ENCODE measurements at regions not wholly inside any gene's neighbourhood (a gene's known extent, or its start where the extent isn't known, plus 50 kb on each side); places are given as distances from the start of the nearest gene placed in this dataset.

DNA sequence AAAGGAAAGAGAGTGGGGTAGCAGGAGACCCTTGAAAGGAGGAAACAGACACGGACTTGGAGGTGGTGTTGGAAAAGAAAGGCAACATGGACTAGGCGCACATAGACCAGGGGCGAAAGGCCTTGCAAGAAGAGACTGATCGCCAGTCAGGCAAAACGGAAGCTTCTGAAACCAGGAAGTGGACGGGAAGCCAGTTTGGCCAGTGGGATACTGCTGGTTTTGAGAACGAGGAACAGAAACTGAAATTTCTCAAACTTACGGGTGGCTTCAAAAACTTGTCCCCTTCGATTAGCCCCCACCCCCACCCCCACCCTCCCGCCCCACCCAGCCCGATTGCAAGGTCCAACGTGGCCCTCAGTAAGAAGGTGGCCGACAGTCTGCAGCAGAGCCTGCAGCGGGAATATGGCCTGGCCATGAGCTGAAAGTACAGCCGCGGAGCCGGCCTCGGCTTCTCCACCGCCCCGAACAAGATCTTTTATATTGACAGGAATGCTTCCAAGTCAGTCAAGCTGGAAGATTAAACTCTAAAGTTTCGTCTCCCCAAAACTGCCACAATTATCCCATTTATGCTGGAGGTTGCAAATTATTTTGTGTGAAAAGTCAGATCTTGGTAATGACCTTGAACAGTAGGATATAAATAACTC lies 364.7 kb downstream of the BCAT1 start:
- Histone ChIP-seq H3K27ac (no peak overlapping the region), H3K4me1 (no peaks in the 10 kb centered on the region), H3K4me3 (no peak overlapping the region), H3K9me3 (peaks cover 0 to 15% (median 9%) of the 10 kb centered on the region in 8 donors), H3K27me3 (replicated peaks in 1 of 7) (no peaks in the 10 kb centered on the region), H3K36me3 (no peaks in the 10 kb centered on the region)
- WGBS, 5 donors: 83 to 85% (median 84%) methylated on average over 20 to 21 of the region's 21 CpGs
- no peak for DNase-seq
- TF ChIP-seq POLR2AphosphoS5 (IDR thresholded peaks at IDR 0.05): no peak
- TF ChIP-seq CTCF (IDR thresholded peaks at IDR 0.05 in 8 of 11, conservative IDR thresholded peaks at IDR 0.05 in 3 of 11): no peak
- no peak for TF ChIP-seq POLR2A (IDR thresholded peaks at IDR 0.05)
- intact Hi-C loops (cut with DNase I; ENCODE audit: low total_unique reads): no loop called here

DNA sequence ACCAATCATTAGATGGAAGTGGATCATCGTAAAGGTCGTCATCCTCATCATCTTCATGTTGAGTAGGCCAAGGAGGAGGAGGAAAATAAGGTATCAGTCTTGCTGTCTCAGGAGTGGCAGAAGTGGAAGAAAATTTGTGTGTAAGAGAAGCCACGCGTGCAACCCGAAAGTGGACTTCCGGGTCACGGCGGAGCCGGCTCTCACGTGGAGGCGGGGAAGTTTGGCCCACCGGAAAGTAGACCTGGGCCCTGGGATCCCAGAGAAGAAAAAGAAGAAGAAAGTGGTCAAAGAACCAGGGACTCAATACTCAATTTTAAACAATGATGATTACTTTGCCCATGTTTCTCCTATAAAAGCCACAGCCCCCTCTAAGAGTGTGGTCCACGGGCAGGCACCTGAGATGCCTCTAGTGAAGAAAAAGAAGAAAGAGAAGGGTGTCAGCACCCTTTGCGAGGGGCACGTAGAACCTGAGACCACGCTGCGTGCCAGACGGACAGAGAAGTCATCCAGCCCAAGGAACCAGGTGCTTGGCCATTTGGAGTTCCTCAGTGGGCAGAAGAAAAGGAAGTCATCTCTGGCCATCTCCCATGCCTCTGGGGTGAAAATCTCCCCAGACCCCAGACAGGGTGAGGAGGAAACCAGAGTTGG lies 365.8 kb downstream of the BCAT1 start:
- intact Hi-C loops (cut with DNase I; ENCODE audit: low total_unique reads): no loop called here
- Histone ChIP-seq H3K9me3 (peaks cover 0 to 18% (median 9%) of the 10 kb centered on the region in 8 donors), H3K4me3 (no peak overlapping the region), H3K4me1 (no peaks in the 10 kb centered on the region), H3K27ac (no peak overlapping the region), H3K27me3 (replicated peaks in 1 of 7) (no peaks in the 10 kb centered on the region), H3K36me3 (no peaks in the 10 kb centered on the region)
- TF ChIP-seq CTCF (IDR thresholded peaks at IDR 0.05 in 8 of 11, conservative IDR thresholded peaks at IDR 0.05 in 3 of 11) (no peak), POLR2A (IDR thresholded peaks at IDR 0.05) (no peak), POLR2AphosphoS5 (IDR thresholded peaks at IDR 0.05) (no peak)
- no peak for DNase-seq
- 92 to 98% (median 96%) methylated on average over 18 of the region's 18 CpGs for WGBS, 5 donors

DNA sequence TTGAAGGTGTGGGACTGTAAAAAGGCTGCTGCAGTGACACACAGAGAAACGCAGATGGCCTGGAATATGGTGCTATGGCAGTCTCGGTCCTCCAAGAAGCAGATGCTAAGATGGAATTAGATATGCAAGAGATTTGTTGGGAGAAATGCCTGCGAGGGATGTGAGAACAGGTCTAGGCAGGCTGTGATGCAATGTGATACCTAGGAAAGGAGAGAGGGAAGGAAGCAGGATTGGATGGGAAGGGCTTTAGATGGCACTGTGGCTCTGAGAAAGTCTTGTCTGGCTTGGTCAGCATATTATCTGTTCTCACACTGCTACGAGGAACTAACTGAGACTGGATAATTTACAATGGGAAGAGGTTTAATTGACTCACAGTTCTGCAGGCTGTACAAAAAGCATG lies 374.4 kb downstream of the BCAT1 start:
- 83 to 90% (median 86%) methylated on average over 4 of the region's 4 CpGs for WGBS, 5 donors
- TF ChIP-seq POLR2AphosphoS5 (IDR thresholded peaks at IDR 0.05): no peak
- TF ChIP-seq CTCF (IDR thresholded peaks at IDR 0.05 in 8 of 11, conservative IDR thresholded peaks at IDR 0.05 in 3 of 11): no peak
- TF ChIP-seq POLR2A (IDR thresholded peaks at IDR 0.05): no peak
- DNase-seq: no peak
- Histone ChIP-seq H3K36me3 (no peaks in the 10 kb centered on the region), H3K4me3 (no peak overlapping the region), H3K4me1 (no peaks in the 10 kb centered on the region), H3K27ac (no peak overlapping the region), H3K27me3 (replicated peaks in 1 of 7) (no peaks in the 10 kb centered on the region), H3K9me3 (peaks cover 0 to 7% (median 3%) of the 10 kb centered on the region in 8 donors)
- intact Hi-C loops (cut with DNase I; ENCODE audit: low total_unique reads): no loop called here

- no peak for DNase-seq
- no peak for TF ChIP-seq POLR2A (IDR thresholded peaks at IDR 0.05)
- no peak for TF ChIP-seq CTCF (IDR thresholded peaks at IDR 0.05 in 8 of 11, conservative IDR thresholded peaks at IDR 0.05 in 3 of 11)
- TF ChIP-seq POLR2AphosphoS5 (IDR thresholded peaks at IDR 0.05): no peak
- H3K9me3 ChIP-seq: no peaks in the 10 kb centered on the region
- H3K4me1 ChIP-seq: no peaks in the 10 kb centered on the region
- no peak overlapping the region for H3K4me3 ChIP-seq
- H3K27ac ChIP-seq: no peak overlapping the region
- intact Hi-C loops (cut with DNase I; ENCODE audit: low total_unique reads): no loop called here
- H3K36me3 ChIP-seq: no peaks in the 10 kb centered on the region
- H3K27me3 ChIP-seq (replicated peaks in 1 of 7): no peaks in the 10 kb centered on the region
These were observed 375.3 kb downstream of the BCAT1 start for GRCh38 chr12:24573621-24574020.

All from spleen (tissue), 11 donors.